ENCODE measurements at regions not wholly inside any gene's neighbourhood (a gene's known extent, or its start where the extent isn't known, plus 50 kb on each side); places are given as distances from the start of the nearest gene placed in this dataset.

DNA sequence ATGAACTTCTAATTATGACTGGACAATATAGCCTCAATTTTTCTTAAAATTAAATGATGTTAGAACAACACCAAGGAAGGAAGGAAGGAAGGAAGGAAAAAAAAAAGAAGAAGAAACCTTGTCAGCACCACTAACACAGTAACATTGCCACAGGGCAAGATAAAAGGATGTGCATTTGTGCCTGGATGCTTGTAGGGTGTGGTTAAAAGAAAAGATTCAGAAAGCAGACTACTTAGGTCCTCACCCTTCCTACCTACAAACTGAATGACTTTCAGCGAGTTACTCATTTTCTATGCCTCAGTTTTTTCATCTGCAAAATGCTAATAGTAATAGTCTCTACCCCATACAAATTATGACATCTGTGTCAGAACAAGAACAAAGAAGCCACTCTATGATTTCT, 778.3 kb downstream of the MCTP2 start:
- CTCF ChIA-PET (ENCODE audit: partially characterized antibody), result no interaction called here
- Histone ChIP-seq H3K27ac (ENCODE audit: low read depth, low read length) (no peak overlapping the region), H3K36me3 (ENCODE audit: insufficient read depth, low read length) (no peaks in the 10 kb centered on the region), H3K4me1 (ENCODE audit: insufficient read depth, low read length) (no peaks in the 10 kb centered on the region), H3K9me3 (ENCODE audit: control insufficient read depth in 1 of 2, low read length in 2 of 2) (no peaks in the 10 kb centered on the region), H3K27me3 (ENCODE audit: insufficient read depth, low read length) (no peaks in the 10 kb centered on the region), H3K4me3 (ENCODE audit: low read length in 2 of 2) (no peak overlapping the region)
- H3K4me1 Mint-ChIP-seq, result no peaks in the 10 kb centered on the region
- no peaks in the 10 kb centered on the region for H3K36me3 Mint-ChIP-seq
- H3K27ac Mint-ChIP-seq, result no peak overlapping the region
- POLR2A ChIA-PET (ENCODE audit: partially characterized antibody), result no interaction called here
- no peaks in the 10 kb centered on the region for H3K27me3 Mint-ChIP-seq
- no peak for DNase-seq
- H3K4me3 Mint-ChIP-seq, result no peak overlapping the region
- intact Hi-C loops (cut with micrococcal nuclease), result no loop called here
- peaks cover 0 to 5% (median under 1%) of the 10 kb centered on the region in 8 donors for H3K9me3 Mint-ChIP-seq

GRCh38 chr15:95013381-95013780, 782.0 kb downstream of the MCTP2 start:
- Mint-ChIP-seq H3K4me3 (no peak overlapping the region), H3K9me3 (peaks cover 0 to 4% (median 0%) of the 10 kb centered on the region in 8 donors), H3K27ac (no peak overlapping the region), H3K27me3 (no peaks in the 10 kb centered on the region), H3K36me3 (no peaks in the 10 kb centered on the region), H3K4me1 (no peaks in the 10 kb centered on the region)
- intact Hi-C loops (cut with micrococcal nuclease), result no loop called here
- no peaks in the 10 kb centered on the region for H3K36me3 ChIP-seq (ENCODE audit: insufficient read depth, low read length)
- POLR2A ChIA-PET (ENCODE audit: partially characterized antibody), result no interaction called here
- H3K9me3 ChIP-seq (ENCODE audit: control insufficient read depth in 1 of 2, low read length in 2 of 2), result no peaks in the 10 kb centered on the region
- H3K27ac ChIP-seq (ENCODE audit: low read depth, low read length), result no peak overlapping the region
- no peaks in the 10 kb centered on the region for H3K4me1 ChIP-seq (ENCODE audit: insufficient read depth, low read length)
- no peak overlapping the region for H3K4me3 ChIP-seq (ENCODE audit: low read length in 2 of 2)
- no peak for DNase-seq
- H3K27me3 ChIP-seq (ENCODE audit: insufficient read depth, low read length), result no peaks in the 10 kb centered on the region
- CTCF ChIA-PET (ENCODE audit: partially characterized antibody), result no interaction called here

- POLR2A ChIA-PET (ENCODE audit: partially characterized antibody), result no interaction called here
Observed at GRCh38 chr15:95016511-95017229, 785.3 kb downstream of the MCTP2 start.

DNA sequence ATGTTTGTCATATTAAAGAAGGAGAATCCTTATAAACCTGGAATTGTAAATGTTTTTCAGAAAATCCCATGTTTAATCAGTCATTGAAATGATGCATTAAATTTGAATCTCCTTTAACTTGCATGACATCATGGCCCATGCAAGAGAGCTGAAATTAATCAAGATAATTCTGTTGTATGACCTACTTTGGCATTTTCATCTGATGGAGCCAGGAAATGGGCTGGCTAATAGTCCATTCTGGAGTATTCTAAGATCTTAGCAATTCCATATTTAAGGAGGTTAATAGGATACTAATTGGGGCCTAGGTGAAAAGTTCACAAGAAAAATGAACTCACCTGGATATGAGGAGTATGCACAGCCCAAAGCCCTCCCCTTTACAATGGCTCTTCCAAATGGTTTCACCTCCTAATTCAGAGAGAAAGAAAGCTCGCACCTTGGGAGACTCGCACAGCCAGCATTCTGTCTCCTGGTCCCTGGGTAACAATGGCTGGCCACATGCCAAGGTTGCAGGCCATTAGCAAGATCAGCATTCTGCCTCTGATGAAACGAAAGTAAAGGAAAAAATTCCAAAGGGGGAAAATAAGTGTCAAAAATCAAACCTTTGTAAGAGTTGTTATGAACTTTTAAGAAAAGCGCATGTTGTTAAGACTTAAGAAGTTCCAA, 786.4 kb downstream of the MCTP2 start:
- H3K4me3 Mint-ChIP-seq, result no peak overlapping the region
- Histone ChIP-seq H3K27me3 (ENCODE audit: insufficient read depth, low read length) (no peaks in the 10 kb centered on the region), H3K4me1 (ENCODE audit: insufficient read depth, low read length) (no peaks in the 10 kb centered on the region), H3K9me3 (ENCODE audit: control insufficient read depth in 1 of 2, low read length in 2 of 2) (no peaks in the 10 kb centered on the region), H3K4me3 (ENCODE audit: low read length in 2 of 2) (no peak overlapping the region), H3K36me3 (ENCODE audit: insufficient read depth, low read length) (no peaks in the 10 kb centered on the region), H3K27ac (ENCODE audit: low read depth, low read length) (no peak overlapping the region)
- intact Hi-C loops (cut with micrococcal nuclease), result no loop called here
- no peaks in the 10 kb centered on the region for H3K27me3 Mint-ChIP-seq
- no peak overlapping the region for H3K27ac Mint-ChIP-seq
- peaks cover 0 to 6% (median 3%) of the 10 kb centered on the region in 8 donors for H3K9me3 Mint-ChIP-seq
- H3K4me1 Mint-ChIP-seq, result no peaks in the 10 kb centered on the region
- ChIA-PET POLR2A (ENCODE audit: partially characterized antibody) (no interaction called here), CTCF (ENCODE audit: partially characterized antibody) (no interaction called here)
- no peaks in the 10 kb centered on the region for H3K36me3 Mint-ChIP-seq
- no peak for DNase-seq

More at GRCh38 chr15:95016511-95017229, 785.3 kb downstream of the MCTP2 start:
- Mint-ChIP-seq H3K27ac (no peak overlapping the region), H3K27me3 (no peaks in the 10 kb centered on the region), H3K4me1 (no peaks in the 10 kb centered on the region), H3K4me3 (no peak overlapping the region), H3K36me3 (no peaks in the 10 kb centered on the region), H3K9me3 (peaks cover 0 to 4% (median 2%) of the 10 kb centered on the region in 8 donors)
- intact Hi-C loops (cut with micrococcal nuclease), result no loop called here
- Histone ChIP-seq H3K4me1 (ENCODE audit: insufficient read depth, low read length) (no peaks in the 10 kb centered on the region), H3K36me3 (ENCODE audit: insufficient read depth, low read length) (no peaks in the 10 kb centered on the region), H3K4me3 (ENCODE audit: low read length in 2 of 2) (no peak overlapping the region), H3K27me3 (ENCODE audit: insufficient read depth, low read length) (no peaks in the 10 kb centered on the region), H3K27ac (ENCODE audit: low read depth, low read length) (no peak overlapping the region), H3K9me3 (ENCODE audit: control insufficient read depth in 1 of 2, low read length in 2 of 2) (no peaks in the 10 kb centered on the region)
- DNase-seq, result no peak
- CTCF ChIA-PET (ENCODE audit: partially characterized antibody), result no interaction called here

DNA sequence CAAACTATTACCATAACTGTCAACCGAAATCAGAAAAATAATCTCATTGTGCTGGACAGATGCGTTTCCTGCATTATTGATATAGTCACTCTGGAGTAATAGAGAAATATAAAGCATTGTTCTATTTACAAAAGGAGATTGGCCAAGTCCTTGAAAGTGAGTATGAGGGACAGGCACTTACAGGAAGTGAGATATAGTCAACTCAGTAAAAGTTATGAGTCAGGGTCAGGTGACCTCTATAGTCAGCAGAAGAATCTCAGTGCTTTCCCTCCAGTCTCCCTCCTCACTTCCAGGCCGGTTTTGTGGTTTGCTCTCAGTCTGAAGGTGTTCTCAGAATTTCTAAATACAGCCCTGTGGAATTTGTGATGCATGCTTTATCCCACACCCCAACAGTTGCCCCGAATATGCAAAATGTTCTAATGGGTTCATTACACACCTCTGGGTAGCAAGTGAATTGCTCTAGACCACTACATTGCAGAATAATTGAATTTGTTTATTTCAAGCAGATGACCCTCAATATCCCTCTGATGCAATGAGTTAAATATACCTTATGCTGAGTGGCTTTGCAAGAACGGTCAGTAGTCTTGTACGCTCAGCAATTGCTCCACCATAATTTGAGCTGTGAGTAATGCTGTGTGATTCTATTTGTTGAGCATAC, 787.7 kb downstream of the MCTP2 start:
- DNase-seq, result no peak
- Mint-ChIP-seq H3K4me3 (no peak overlapping the region), H3K9me3 (peaks cover 0 to 6% (median 3%) of the 10 kb centered on the region in 8 donors), H3K36me3 (no peaks in the 10 kb centered on the region), H3K27ac (no peak overlapping the region), H3K27me3 (no peaks in the 10 kb centered on the region), H3K4me1 (no peaks in the 10 kb centered on the region)
- ChIA-PET CTCF (ENCODE audit: partially characterized antibody) (no interaction called here), POLR2A (ENCODE audit: partially characterized antibody) (no interaction called here)
- intact Hi-C loops (cut with micrococcal nuclease), result no loop called here
- no peak overlapping the region for H3K27ac ChIP-seq (ENCODE audit: low read depth, low read length)
- H3K4me1 ChIP-seq (ENCODE audit: insufficient read depth, low read length), result no peaks in the 10 kb centered on the region
- no peaks in the 10 kb centered on the region for H3K27me3 ChIP-seq (ENCODE audit: insufficient read depth, low read length)
- no peaks in the 10 kb centered on the region for H3K36me3 ChIP-seq (ENCODE audit: insufficient read depth, low read length)
- H3K9me3 ChIP-seq (ENCODE audit: control insufficient read depth in 1 of 2, low read length in 2 of 2), result no peaks in the 10 kb centered on the region
- no peak overlapping the region for H3K4me3 ChIP-seq (ENCODE audit: low read length in 2 of 2)

- no peak overlapping the region for H3K27ac Mint-ChIP-seq
- POLR2A ChIA-PET (ENCODE audit: partially characterized antibody), result no interaction called here
- no peak overlapping the region for H3K4me3 Mint-ChIP-seq
- intact Hi-C loops (cut with micrococcal nuclease), result no loop called here
- H3K4me3 ChIP-seq (ENCODE audit: low read length in 2 of 2), result no peak overlapping the region
- peaks cover 0 to 6% (median 3%) of the 10 kb centered on the region in 8 donors for H3K9me3 Mint-ChIP-seq
- H3K36me3 Mint-ChIP-seq, result no peaks in the 10 kb centered on the region
- no peaks in the 10 kb centered on the region for H3K4me1 Mint-ChIP-seq
- H3K9me3 ChIP-seq (ENCODE audit: control insufficient read depth in 1 of 2, low read length in 2 of 2), result no peaks in the 10 kb centered on the region
- H3K27ac ChIP-seq (ENCODE audit: low read depth, low read length), result no peak overlapping the region
- no peak for DNase-seq
- no peaks in the 10 kb centered on the region for H3K36me3 ChIP-seq (ENCODE audit: insufficient read depth, low read length)
- CTCF ChIA-PET (ENCODE audit: partially characterized antibody), result no interaction called here
- no peaks in the 10 kb centered on the region for H3K4me1 ChIP-seq (ENCODE audit: insufficient read depth, low read length)
- H3K27me3 Mint-ChIP-seq, result no peaks in the 10 kb centered on the region
- H3K27me3 ChIP-seq (ENCODE audit: insufficient read depth, low read length), result no peaks in the 10 kb centered on the region
Observed at GRCh38 chr15:95019907-95020306, 788.5 kb downstream of the MCTP2 start.

- no peaks in the 10 kb centered on the region for H3K27me3 ChIP-seq (ENCODE audit: insufficient read depth, low read length)
- CTCF ChIA-PET (ENCODE audit: partially characterized antibody), result no interaction called here
Observed at GRCh38 chr15:95021816-95022215, 790.5 kb downstream of the MCTP2 start.

More at GRCh38 chr15:95021816-95022215, 790.5 kb downstream of the MCTP2 start:
- no peaks in the 10 kb centered on the region for H3K27me3 Mint-ChIP-seq
- POLR2A ChIA-PET (ENCODE audit: partially characterized antibody), result no interaction called here
- H3K9me3 ChIP-seq (ENCODE audit: control insufficient read depth in 1 of 2, low read length in 2 of 2), result no peaks in the 10 kb centered on the region
- no peak overlapping the region for H3K27ac Mint-ChIP-seq
- no peaks in the 10 kb centered on the region for H3K4me1 ChIP-seq (ENCODE audit: insufficient read depth, low read length)
- no peak overlapping the region for H3K4me3 Mint-ChIP-seq
- DNase-seq, result no peak
- no peaks in the 10 kb centered on the region for H3K36me3 ChIP-seq (ENCODE audit: insufficient read depth, low read length)
- no peak overlapping the region for H3K4me3 ChIP-seq (ENCODE audit: low read length in 2 of 2)
- no peaks in the 10 kb centered on the region for H3K36me3 Mint-ChIP-seq
- no peaks in the 10 kb centered on the region for H3K4me1 Mint-ChIP-seq
- intact Hi-C loops (cut with micrococcal nuclease), result no loop called here
- H3K27ac ChIP-seq (ENCODE audit: low read depth, low read length), result no peak overlapping the region
- peaks cover 0 to 6% (median 4%) of the 10 kb centered on the region in 8 donors for H3K9me3 Mint-ChIP-seq

Data from CD4-positive, alpha-beta memory T cell (primary cell).